ENCODE measurements at regions not wholly inside any gene's neighbourhood (a gene's known extent, or its start where the extent isn't known, plus 50 kb on each side); places are given as distances from the start of the nearest gene placed in this dataset.

GRCh38 chr12:25368557-25368956 is 117.8 kb upstream of the KRAS start:
- intact Hi-C loops (cut with DNase I): no loop called here
- FAIRE-seq: no peak

GRCh38 chr12:25366122-25366521 is 115.4 kb upstream of the KRAS start:
- Histone ChIP-seq H3K9ac (ENCODE audit: low read length in 3 of 3) (no peak overlapping the region), H3K4me1 (ENCODE audit: control insufficient read depth in 2 of 3, insufficient read depth in 2 of 3, low read depth in 1 of 3, low read length in 3 of 3) (no peaks in the 10 kb centered on the region), H3K4me3 (ENCODE audit: low read length in 3 of 3) (no peak overlapping the region), H3K36me3 (ENCODE audit: control insufficient read depth in 2 of 3, insufficient read depth in 3 of 3, low read length in 3 of 3) (no peaks in the 10 kb centered on the region), H3K27ac (ENCODE audit: low read depth in 2 of 2, low read length in 2 of 2) (no peak overlapping the region), H3K9me3 (ENCODE audit: control insufficient read depth in 2 of 3, insufficient read depth in 1 of 3, low read length in 3 of 3) (no peaks in the 10 kb centered on the region), H3K27me3 (ENCODE audit: control insufficient read depth, insufficient read depth, low read length) (no peaks in the 10 kb centered on the region)
- TF ChIP-seq, protein P1, sequence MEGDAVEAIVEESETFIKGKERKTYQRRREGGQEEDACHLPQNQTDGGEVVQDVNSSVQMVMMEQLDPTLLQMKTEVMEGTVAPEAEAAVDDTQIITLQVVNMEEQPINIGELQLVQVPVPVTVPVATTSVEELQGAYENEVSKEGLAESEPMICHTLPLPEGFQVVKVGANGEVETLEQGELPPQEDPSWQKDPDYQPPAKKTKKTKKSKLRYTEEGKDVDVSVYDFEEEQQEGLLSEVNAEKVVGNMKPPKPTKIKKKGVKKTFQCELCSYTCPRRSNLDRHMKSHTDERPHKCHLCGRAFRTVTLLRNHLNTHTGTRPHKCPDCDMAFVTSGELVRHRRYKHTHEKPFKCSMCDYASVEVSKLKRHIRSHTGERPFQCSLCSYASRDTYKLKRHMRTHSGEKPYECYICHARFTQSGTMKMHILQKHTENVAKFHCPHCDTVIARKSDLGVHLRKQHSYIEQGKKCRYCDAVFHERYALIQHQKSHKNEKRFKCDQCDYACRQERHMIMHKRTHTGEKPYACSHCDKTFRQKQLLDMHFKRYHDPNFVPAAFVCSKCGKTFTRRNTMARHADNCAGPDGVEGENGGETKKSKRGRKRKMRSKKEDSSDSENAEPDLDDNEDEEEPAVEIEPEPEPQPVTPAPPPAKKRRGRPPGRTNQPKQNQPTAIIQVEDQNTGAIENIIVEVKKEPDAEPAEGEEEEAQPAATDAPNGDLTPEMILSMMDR (IDR thresholded peaks at IDR 0.05; ENCODE audit: borderline replicate concordance, extremely low read depth, insufficient read depth): no peak
- DNase-seq (no peak), FAIRE-seq (no peak)
- intact Hi-C loops (cut with DNase I): no loop called here

More at GRCh38 chr12:25368557-25368956, 117.8 kb upstream of the KRAS start:
- TF ChIP-seq, protein P1 (IDR thresholded peaks at IDR 0.05; ENCODE audit: borderline replicate concordance, extremely low read depth, insufficient read depth): no peak
- H3K27me3 ChIP-seq (ENCODE audit: control insufficient read depth, insufficient read depth, low read length): no peaks in the 10 kb centered on the region
- no peaks in the 10 kb centered on the region for H3K9me3 ChIP-seq (ENCODE audit: control insufficient read depth in 2 of 3, insufficient read depth in 1 of 3, low read length in 3 of 3)
- H3K4me3 ChIP-seq (ENCODE audit: low read length in 3 of 3): no peak overlapping the region
- no peaks in the 10 kb centered on the region for H3K4me1 ChIP-seq (ENCODE audit: control insufficient read depth in 2 of 3, insufficient read depth in 2 of 3, low read depth in 1 of 3, low read length in 3 of 3)
- DNase-seq: no peak
- no peak overlapping the region for H3K9ac ChIP-seq (ENCODE audit: low read length in 3 of 3)
- H3K27ac ChIP-seq (ENCODE audit: low read depth in 2 of 2, low read length in 2 of 2): no peak overlapping the region
- H3K36me3 ChIP-seq (ENCODE audit: control insufficient read depth in 2 of 3, insufficient read depth in 3 of 3, low read length in 3 of 3): no peaks in the 10 kb centered on the region

DNA sequence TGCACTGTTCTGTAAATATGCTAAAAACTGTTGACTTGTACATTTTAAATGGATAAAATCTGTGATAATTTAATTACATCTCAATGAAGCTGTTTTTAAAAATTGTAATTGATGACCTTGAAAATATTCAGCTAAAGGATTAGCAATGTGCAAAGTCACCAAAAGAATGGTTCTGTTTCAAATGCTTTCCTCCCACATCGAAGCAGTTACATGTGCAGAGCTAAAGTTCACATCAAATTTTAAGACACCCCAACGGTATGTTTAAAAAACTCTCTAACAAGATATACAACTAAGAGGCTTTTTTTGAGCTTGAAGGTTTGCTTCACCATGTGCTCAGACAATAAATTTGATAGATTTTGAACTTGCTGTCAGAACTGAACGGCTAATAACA is 114.6 kb upstream of the KRAS start:
- H3K27me3 ChIP-seq (ENCODE audit: control insufficient read depth, insufficient read depth, low read length): no peaks in the 10 kb centered on the region
- DNase-seq: no peak
- no peaks in the 10 kb centered on the region for H3K36me3 ChIP-seq (ENCODE audit: control insufficient read depth in 2 of 3, insufficient read depth in 3 of 3, low read length in 3 of 3)
- H3K4me1 ChIP-seq (ENCODE audit: control insufficient read depth in 2 of 3, insufficient read depth in 2 of 3, low read depth in 1 of 3, low read length in 3 of 3): no peaks in the 10 kb centered on the region
- TF ChIP-seq, protein P1 (IDR thresholded peaks at IDR 0.05; ENCODE audit: borderline replicate concordance, extremely low read depth, insufficient read depth): no peak
- intact Hi-C loops (cut with DNase I): no loop called here
- no peak overlapping the region for H3K9ac ChIP-seq (ENCODE audit: low read length in 3 of 3)
- no peaks in the 10 kb centered on the region for H3K9me3 ChIP-seq (ENCODE audit: control insufficient read depth in 2 of 3, insufficient read depth in 1 of 3, low read length in 3 of 3)
- no peak overlapping the region for H3K4me3 ChIP-seq (ENCODE audit: low read length in 3 of 3)
- no peak overlapping the region for H3K27ac ChIP-seq (ENCODE audit: low read depth in 2 of 2, low read length in 2 of 2)
- no peak for FAIRE-seq
